Bronchial epithelial cell (primary cell): ENCODE measurements at regions not wholly inside any gene's neighbourhood (a gene's known extent, or its start where the extent isn't known, plus 50 kb on each side); places are given as distances from the start of the nearest gene placed in this dataset.

Experiments
- DNase-seq: peaks from one replicate; pipeline ENCODE4 v3.0.0-alpha.2; 2010; ENCODE audit warnings: low read depth
- FAIRE-seq: peaks from 2 replicates; lab custom pipeline; 2011; peaks lifted over from hg19 to GRCh38; lab: Jason Lieb, UNC
- H3K27me3 ChIP-seq: 2 replicates; pipeline ENCODE4 v1.5.1; 2011; ENCODE audit warnings: low read length; ENCODE audit not compliant: control insufficient read depth, insufficient read depth
- H3K36me3 ChIP-seq: 2 replicates; pipeline ENCODE4 v1.5.1; 2011; ENCODE audit warnings: low read length; ENCODE audit not compliant: control insufficient read depth, insufficient read depth
- H3K4me3 ChIP-seq: 2 replicates; pipeline ENCODE4 v1.5.1; 2011; ENCODE audit warnings: mild to moderate bottlenecking, low read depth, low read length, control low read depth
- CTCF ChIP-seq: IDR thresholded peaks from 2 replicates; pipeline ENCODE4 v1.5.1; 2011; ENCODE audit warnings: mild to moderate bottlenecking, moderate library complexity, low read length, control low read depth, inconsistent platforms; ENCODE audit not compliant: insufficient read depth, severe bottlenecking

- H3K27me3 ChIP-seq: no peaks in the 10 kb centered on the region
- FAIRE-seq (no peak), DNase-seq (no peak)
- H3K36me3 ChIP-seq: no peaks in the 10 kb centered on the region
- no peak for TF ChIP-seq CTCF
- H3K4me3 ChIP-seq: no peak overlapping the region
Measured at GRCh38 chr2:81195774-81196382, 891.3 kb upstream of the LRRTM1 start.

GRCh38 chr2:81195017-81195773 lies 890.6 kb upstream of the LRRTM1 start:
- FAIRE-seq (no peak), DNase-seq (no peak)
- no peaks in the 10 kb centered on the region for H3K36me3 ChIP-seq
- no peaks in the 10 kb centered on the region for H3K27me3 ChIP-seq
- no peak for TF ChIP-seq CTCF
- H3K4me3 ChIP-seq: no peak overlapping the region

DNA sequence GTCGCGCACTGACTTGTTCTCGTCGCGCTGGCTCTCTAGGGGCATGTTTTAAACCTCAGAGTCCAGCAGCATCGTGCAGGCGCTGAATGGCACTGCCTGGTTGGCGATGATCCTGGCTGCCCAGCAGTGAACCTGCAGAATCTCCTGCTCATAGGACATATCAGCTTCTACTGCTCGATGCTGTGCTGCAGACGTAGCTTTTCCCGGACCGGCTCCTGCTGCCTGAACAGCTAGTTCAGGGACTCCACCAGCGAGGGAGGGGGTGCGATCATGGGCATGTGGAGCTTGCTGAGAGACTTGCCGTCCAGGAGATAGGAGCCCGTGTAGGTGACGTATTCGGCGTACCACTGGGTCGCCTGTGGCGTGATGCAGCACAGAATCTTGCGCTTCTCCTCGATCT lies 890.0 kb upstream of the LRRTM1 start:
- no peak for DNase-seq
- Histone ChIP-seq H3K4me3 (no peak overlapping the region), H3K36me3 (no peaks in the 10 kb centered on the region), H3K27me3 (no peaks in the 10 kb centered on the region)
- no peak for FAIRE-seq
- TF ChIP-seq CTCF: no peak

GRCh38 chr2:81194176-81194575 lies 889.6 kb upstream of the LRRTM1 start:
- Histone ChIP-seq H3K36me3 (no peaks in the 10 kb centered on the region), H3K4me3 (no peak overlapping the region), H3K27me3 (no peaks in the 10 kb centered on the region)
- DNase-seq: no peak
- FAIRE-seq: no peak
- TF ChIP-seq CTCF: no peak

GRCh38 chr2:81181845-81182244 lies 877.3 kb upstream of the LRRTM1 start:
- Histone ChIP-seq H3K4me3 (no peak overlapping the region), H3K27me3 (no peaks in the 10 kb centered on the region), H3K36me3 (no peaks in the 10 kb centered on the region)
- TF ChIP-seq CTCF: no peak
- FAIRE-seq: no peak
- no peak for DNase-seq

DNA sequence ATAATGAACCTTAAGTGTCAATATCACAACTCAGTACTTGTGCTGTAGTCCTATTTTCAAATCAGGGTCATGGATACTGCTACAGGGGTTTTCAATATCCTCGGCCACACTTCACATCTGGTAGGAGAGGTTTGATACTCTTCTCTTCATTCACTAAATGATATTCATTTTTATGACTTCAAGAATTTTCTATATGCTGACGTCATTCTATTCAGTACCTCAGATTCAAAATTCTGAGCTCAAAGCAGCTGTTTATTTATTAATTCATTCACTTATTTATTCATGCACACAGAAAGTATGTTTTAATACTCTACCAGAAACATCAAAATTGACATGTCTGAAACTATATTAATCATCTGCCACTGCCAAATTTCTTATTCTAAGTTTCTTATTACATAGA lies 866.9 kb upstream of the LRRTM1 start:
- TF ChIP-seq CTCF: no peak
- Histone ChIP-seq H3K27me3 (no peaks in the 10 kb centered on the region), H3K4me3 (no peak overlapping the region), H3K36me3 (no peaks in the 10 kb centered on the region)
- DNase-seq: no peak
- FAIRE-seq: no peak
